OCI-LY1 (cell line): ENCODE measurements at regions not wholly inside any gene's neighbourhood (a gene's known extent, or its start where the extent isn't known, plus 50 kb on each side); places are given as distances from the start of the nearest gene placed in this dataset.

Experiments used
- H2AFZ ChIP-seq: fragments of 200-600 bp; sonication (generic), shearing (Covaris generic); 2 replicates; pipeline ENCODE4 v1.6.0; 2014; ENCODE audit warnings: antibody characterized with exemption, mild to moderate bottlenecking, low read length
- H3F3A ChIP-seq: fragments of 200-600 bp; sonication (generic), shearing (Covaris generic); 2 replicates; pipeline ENCODE4 v1.6.0; 2014; ENCODE audit warnings: mild to moderate bottlenecking, antibody characterized with exemption, low read length, moderate library complexity; ENCODE audit not compliant: insufficient read depth
- H3K27ac ChIP-seq: fragments of 200-600 bp; sonication (generic); 2 replicates; pipeline ENCODE4 v1.5.1; 2014; ENCODE audit warnings: low read length, mixed run types, mild to moderate bottlenecking, low read depth; ENCODE audit not compliant: poor library complexity, severe bottlenecking
- H3K27me3 ChIP-seq: fragments of 200-600 bp; sonication (generic); 2 replicates; pipeline ENCODE4 v1.6.0; 2014; ENCODE audit warnings: antibody characterized with exemption, mild to moderate bottlenecking, low read length, moderate library complexity; ENCODE audit not compliant: insufficient read depth
- H3K36me3 ChIP-seq: fragments of 200-600 bp; sonication (generic); 2 replicates; pipeline ENCODE4 v1.6.1; 2014; ENCODE audit warnings: mild to moderate bottlenecking, antibody characterized with exemption, low read length, moderate library complexity, mixed read lengths; ENCODE audit not compliant: insufficient read depth
- H3K4me1 ChIP-seq: fragments of 200-600 bp; sonication (generic); 2 replicates; pipeline ENCODE4 v1.5.1; 2014; ENCODE audit warnings: mild to moderate bottlenecking, low read length, moderate library complexity; ENCODE audit not compliant: insufficient read depth, severe bottlenecking
- H3K4me2 ChIP-seq: fragments of 200-600 bp; sonication (generic), shearing (Covaris generic); 2 replicates; pipeline ENCODE4 v1.6.1; 2014; ENCODE audit warnings: low read length
- H3K4me3 ChIP-seq: fragments of 200-600 bp; sonication (generic); 2 replicates; pipeline ENCODE4 v1.5.1; 2014; ENCODE audit warnings: low read length, low read depth, mild to moderate bottlenecking, mixed read lengths; ENCODE audit not compliant: poor library complexity, severe bottlenecking
- H3K79me2 ChIP-seq: fragments of 200-600 bp; shearing (Covaris generic); 2 replicates; pipeline ENCODE4 v1.6.1; 2016; ENCODE audit warnings: mixed run types, low read length, mixed read lengths; ENCODE audit not compliant: insufficient read depth
- H3K9ac ChIP-seq: fragments of 200-600 bp; sonication (generic), shearing (Covaris generic); 2 replicates; pipeline ENCODE4 v1.6.1; 2014; ENCODE audit warnings: mild to moderate bottlenecking, low read length, mixed read lengths
- H3K9me2 ChIP-seq: fragments of 200-600 bp; sonication (generic), shearing (Covaris generic); 2 replicates; pipeline ENCODE4 v1.6.1; 2014; ENCODE audit warnings: low read depth, mild to moderate bottlenecking, low read length, mixed read lengths
- H3K9me3 ChIP-seq: fragments of 200-600 bp; shearing (Covaris generic); 2 replicates; pipeline ENCODE4 v1.6.1; 2014; ENCODE audit warnings: low read length, mixed read lengths
- H4K20me1 ChIP-seq: fragments of 200-600 bp; sonication (generic), shearing (Covaris generic); 2 replicates; pipeline ENCODE4 v1.6.0; 2016; ENCODE audit warnings: mild to moderate bottlenecking, low read length; ENCODE audit not compliant: insufficient read depth
- EZH2 ChIP-seq: fragments of 200-600 bp; sonication (generic), shearing (Covaris generic); IDR thresholded peaks from 2 replicates; pipeline ENCODE4 v1.8.0; 2017; ENCODE audit warnings: borderline replicate concordance, mixed run types, mild to moderate bottlenecking, antibody characterized with exemption, low read length, moderate library complexity, mixed read lengths
- TF ChIP-seq, protein P1 (sequence below): fragments of 200-600 bp; sonication (generic), shearing (Covaris generic); IDR thresholded peaks from 2 replicates; pipeline ENCODE4 v1.5.1; 2017; ENCODE audit warnings: mild to moderate bottlenecking, antibody characterized with exemption, low read length, moderate library complexity, mixed read lengths

DNA sequence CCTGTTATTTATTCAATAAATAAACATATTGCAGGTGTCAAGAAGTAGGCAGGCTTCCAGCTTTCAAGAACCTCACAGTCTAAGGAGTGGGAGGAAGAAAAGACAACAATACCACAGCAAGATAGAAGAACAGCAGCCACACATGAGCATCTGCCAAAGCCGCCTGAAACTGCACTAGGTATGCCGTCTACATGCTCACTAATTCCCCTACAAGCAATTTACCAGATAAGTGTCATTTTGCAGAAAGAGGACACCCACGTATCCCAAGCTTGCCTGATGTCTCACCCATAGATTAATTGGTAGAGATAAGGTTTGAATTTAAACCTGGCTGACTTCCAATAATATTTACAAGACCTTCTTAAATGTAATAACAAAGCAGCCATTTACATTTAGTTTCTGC is 439.4 kb upstream of the CPEB2 start:
- H3K36me3 ChIP-seq: no peaks in the 10 kb centered on the region
- no peak overlapping the region for H2AFZ ChIP-seq
- no peaks in the 10 kb centered on the region for H3K4me1 ChIP-seq
- H3K27me3 ChIP-seq: no peaks in the 10 kb centered on the region
- no peak overlapping the region for H3K4me3 ChIP-seq
- H3K9me3 ChIP-seq: no peaks in the 10 kb centered on the region
- no peaks in the 10 kb centered on the region for H3K9me2 ChIP-seq
- H3F3A ChIP-seq: no peaks in the 10 kb centered on the region
- H3K4me2 ChIP-seq: no peak overlapping the region
- no peak overlapping the region for H3K27ac ChIP-seq
- H4K20me1 ChIP-seq: no peaks in the 10 kb centered on the region
- H3K9ac ChIP-seq: no peak overlapping the region
- TF ChIP-seq, protein P1, sequence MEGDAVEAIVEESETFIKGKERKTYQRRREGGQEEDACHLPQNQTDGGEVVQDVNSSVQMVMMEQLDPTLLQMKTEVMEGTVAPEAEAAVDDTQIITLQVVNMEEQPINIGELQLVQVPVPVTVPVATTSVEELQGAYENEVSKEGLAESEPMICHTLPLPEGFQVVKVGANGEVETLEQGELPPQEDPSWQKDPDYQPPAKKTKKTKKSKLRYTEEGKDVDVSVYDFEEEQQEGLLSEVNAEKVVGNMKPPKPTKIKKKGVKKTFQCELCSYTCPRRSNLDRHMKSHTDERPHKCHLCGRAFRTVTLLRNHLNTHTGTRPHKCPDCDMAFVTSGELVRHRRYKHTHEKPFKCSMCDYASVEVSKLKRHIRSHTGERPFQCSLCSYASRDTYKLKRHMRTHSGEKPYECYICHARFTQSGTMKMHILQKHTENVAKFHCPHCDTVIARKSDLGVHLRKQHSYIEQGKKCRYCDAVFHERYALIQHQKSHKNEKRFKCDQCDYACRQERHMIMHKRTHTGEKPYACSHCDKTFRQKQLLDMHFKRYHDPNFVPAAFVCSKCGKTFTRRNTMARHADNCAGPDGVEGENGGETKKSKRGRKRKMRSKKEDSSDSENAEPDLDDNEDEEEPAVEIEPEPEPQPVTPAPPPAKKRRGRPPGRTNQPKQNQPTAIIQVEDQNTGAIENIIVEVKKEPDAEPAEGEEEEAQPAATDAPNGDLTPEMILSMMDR: no peak
- TF ChIP-seq EZH2: no peak
- no peaks in the 10 kb centered on the region for H3K79me2 ChIP-seq

DNA sequence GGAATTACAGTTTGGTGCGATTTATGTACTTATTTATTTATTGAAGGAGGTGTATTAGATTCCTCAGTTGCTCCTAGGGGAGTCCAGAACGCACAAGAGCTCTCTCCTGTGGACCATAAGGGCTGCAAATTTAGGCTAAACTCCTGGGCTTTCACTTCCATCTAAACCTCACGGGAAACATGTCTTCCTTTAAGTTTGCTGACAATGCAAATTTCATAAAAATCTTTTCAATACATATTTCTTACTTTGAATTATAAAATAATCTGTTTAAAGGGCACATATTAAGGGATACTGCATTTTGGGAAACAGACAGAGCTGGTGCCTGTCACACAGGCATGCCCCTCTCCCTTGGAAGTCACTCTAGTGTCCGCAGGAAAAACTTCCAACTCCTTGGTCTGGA is 438.0 kb upstream of the CPEB2 start:
- no peak overlapping the region for H3K4me3 ChIP-seq
- H4K20me1 ChIP-seq: no peaks in the 10 kb centered on the region
- no peaks in the 10 kb centered on the region for H3K9me2 ChIP-seq
- H3K9me3 ChIP-seq: no peaks in the 10 kb centered on the region
- TF ChIP-seq EZH2: no peak
- TF ChIP-seq, protein P1: no peak
- H2AFZ ChIP-seq: no peak overlapping the region
- no peak overlapping the region for H3K4me2 ChIP-seq
- H3K9ac ChIP-seq: no peak overlapping the region
- H3K4me1 ChIP-seq: no peaks in the 10 kb centered on the region
- no peaks in the 10 kb centered on the region for H3K27me3 ChIP-seq
- no peaks in the 10 kb centered on the region for H3K36me3 ChIP-seq
- H3K27ac ChIP-seq: no peak overlapping the region
- H3F3A ChIP-seq: no peaks in the 10 kb centered on the region
- no peaks in the 10 kb centered on the region for H3K79me2 ChIP-seq

DNA sequence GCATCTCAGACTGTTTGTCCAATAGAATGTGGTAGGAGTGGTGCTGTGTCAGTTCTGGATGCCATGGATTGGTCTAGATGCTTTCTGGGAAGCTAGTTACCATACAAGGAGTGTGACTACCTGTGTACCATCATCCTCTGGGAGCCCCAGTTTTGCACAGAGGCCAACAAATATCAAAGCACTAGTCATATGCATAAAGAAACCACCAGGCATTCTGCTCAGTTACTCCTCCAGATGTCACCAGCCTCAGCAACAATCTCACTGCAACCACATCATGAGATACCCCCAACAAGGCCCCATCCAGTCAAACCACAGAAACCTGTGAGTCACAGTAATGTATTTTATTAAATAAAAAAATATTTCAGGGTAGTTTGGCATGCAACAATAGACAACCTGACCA is 435.8 kb upstream of the CPEB2 start:
- Histone ChIP-seq H3K79me2 (no peaks in the 10 kb centered on the region), H3K9me3 (no peaks in the 10 kb centered on the region), H3K9me2 (no peaks in the 10 kb centered on the region), H3K4me3 (no peak overlapping the region), H3K36me3 (no peaks in the 10 kb centered on the region), H3K27me3 (no peaks in the 10 kb centered on the region), H3K4me2 (no peak overlapping the region), H4K20me1 (no peaks in the 10 kb centered on the region), H3K9ac (no peak overlapping the region), H3F3A (no peaks in the 10 kb centered on the region), H2AFZ (no peak overlapping the region), H3K27ac (no peak overlapping the region), H3K4me1 (no peaks in the 10 kb centered on the region)
- TF ChIP-seq EZH2: no peak
- TF ChIP-seq, protein P1: no peak
